ENCODE measurements at regions not wholly inside any gene's neighbourhood (a gene's known extent, or its start where the extent isn't known, plus 50 kb on each side); places are given as distances from the start of the nearest gene placed in this dataset.

DNA sequence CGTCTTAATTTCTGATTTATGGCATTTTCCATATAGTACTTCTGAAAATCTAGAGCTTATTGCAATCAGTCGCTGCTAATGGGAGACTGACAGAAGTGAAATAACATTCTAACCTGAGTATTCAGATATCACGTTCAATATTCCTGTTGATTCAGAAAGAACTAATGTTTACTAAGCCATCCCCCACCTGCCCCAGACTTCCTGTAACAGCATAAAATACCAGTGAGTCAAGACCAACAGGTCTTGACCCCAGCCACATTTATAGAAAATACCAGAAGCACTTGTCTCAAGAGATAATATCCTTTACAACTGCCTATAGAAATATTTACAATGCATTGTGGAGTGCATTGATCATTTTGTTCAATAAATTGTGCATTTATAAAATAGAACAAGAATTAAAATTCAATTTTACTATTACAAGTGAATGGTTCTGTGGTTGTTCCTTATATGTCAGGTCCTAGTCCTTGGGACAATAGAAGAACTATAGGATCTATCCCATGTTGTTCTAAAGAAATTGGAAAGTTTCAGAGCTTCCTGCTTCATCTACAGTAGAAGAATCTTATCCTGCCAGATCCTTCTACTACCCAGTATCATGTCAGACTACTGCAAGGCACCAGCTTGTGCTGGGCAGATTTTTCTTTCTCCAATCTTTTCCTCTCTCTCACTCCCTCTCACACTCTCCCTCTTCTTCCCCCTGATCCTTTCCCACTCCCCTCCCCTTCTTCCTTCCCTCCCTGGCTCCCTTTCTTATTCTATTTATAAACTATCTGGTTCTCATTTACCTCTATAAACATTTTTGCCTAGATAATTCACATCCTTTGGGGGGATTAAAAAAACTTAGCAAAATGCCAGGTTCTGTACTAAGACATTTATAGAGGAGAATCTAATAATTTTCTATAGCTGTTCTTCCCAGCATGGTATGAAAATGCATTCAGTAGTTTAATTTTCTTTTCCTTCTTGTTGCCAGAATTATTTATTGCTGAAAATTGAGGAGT, 629.9 kb downstream of the DIAPH3 start (continued):
- TF ChIP-seq, protein P1, sequence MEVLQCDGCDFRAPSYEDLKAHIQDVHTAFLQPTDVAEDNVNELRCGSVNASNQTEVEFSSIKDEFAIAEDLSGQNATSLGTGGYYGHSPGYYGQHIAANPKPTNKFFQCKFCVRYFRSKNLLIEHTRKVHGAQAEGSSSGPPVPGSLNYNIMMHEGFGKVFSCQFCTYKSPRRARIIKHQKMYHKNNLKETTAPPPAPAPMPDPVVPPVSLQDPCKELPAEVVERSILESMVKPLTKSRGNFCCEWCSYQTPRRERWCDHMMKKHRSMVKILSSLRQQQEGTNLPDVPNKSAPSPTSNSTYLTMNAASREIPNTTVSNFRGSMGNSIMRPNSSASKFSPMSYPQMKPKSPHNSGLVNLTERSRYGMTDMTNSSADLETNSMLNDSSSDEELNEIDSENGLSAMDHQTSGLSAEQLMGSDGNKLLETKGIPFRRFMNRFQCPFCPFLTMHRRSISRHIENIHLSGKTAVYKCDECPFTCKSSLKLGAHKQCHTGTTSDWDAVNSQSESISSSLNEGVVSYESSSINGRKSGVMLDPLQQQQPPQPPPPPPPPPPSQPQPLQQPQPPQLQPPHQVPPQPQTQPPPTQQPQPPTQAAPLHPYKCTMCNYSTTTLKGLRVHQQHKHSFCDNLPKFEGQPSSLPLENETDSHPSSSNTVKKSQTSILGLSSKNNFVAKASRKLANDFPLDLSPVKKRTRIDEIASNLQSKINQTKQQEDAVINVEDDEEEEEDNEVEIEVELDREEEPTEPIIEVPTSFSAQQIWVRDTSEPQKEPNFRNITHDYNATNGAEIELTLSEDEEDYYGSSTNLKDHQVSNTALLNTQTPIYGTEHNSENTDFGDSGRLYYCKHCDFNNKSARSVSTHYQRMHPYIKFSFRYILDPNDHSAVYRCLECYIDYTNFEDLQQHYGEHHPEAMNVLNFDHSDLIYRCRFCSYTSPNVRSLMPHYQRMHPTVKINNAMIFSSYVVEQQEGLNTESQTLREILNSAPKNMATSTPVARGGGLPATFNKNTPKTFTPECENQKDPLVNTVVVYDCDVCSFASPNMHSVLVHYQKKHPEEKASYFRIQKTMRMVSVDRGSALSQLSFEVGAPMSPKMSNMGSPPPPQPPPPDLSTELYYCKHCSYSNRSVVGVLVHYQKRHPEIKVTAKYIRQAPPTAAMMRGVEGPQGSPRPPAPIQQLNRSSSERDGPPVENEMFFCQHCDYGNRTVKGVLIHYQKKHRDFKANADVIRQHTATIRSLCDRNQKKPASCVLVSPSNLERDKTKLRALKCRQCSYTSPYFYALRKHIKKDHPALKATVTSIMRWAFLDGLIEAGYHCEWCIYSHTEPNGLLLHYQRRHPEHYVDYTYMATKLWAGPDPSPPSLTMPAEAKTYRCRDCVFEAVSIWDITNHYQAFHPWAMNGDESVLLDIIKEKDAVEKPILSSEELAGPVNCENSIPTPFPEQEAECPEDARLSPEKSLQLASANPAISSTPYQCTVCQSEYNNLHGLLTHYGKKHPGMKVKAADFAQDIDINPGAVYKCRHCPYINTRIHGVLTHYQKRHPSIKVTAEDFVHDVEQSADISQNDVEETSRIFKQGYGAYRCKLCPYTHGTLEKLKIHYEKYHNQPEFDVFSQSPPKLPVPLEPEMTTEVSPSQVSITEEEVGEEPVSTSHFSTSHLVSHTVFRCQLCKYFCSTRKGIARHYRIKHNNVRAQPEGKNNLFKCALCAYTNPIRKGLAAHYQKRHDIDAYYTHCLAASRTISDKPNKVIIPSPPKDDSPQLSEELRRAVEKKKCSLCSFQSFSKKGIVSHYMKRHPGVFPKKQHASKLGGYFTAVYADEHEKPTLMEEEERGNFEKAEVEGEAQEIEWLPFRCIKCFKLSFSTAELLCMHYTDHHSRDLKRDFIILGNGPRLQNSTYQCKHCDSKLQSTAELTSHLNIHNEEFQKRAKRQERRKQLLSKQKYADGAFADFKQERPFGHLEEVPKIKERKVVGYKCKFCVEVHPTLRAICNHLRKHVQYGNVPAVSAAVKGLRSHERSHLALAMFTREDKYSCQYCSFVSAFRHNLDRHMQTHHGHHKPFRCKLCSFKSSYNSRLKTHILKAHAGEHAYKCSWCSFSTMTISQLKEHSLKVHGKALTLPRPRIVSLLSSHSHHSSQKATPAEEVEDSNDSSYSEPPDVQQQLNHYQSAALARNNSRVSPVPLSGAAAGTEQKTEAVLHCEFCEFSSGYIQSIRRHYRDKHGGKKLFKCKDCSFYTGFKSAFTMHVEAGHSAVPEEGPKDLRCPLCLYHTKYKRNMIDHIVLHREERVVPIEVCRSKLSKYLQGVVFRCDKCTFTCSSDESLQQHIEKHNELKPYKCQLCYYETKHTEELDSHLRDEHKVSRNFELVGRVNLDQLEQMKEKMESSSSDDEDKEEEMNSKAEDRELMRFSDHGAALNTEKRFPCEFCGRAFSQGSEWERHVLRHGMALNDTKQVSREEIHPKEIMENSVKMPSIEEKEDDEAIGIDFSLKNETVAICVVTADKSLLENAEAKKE (CRISPR knock-in tag; IDR thresholded peaks at IDR 0.05) = no peak
- no peak for TF ChIP-seq CREB1 (CRISPR knock-in tag; IDR thresholded peaks at IDR 0.05; ENCODE audit: low read depth)
- TF ChIP-seq, protein P2, sequence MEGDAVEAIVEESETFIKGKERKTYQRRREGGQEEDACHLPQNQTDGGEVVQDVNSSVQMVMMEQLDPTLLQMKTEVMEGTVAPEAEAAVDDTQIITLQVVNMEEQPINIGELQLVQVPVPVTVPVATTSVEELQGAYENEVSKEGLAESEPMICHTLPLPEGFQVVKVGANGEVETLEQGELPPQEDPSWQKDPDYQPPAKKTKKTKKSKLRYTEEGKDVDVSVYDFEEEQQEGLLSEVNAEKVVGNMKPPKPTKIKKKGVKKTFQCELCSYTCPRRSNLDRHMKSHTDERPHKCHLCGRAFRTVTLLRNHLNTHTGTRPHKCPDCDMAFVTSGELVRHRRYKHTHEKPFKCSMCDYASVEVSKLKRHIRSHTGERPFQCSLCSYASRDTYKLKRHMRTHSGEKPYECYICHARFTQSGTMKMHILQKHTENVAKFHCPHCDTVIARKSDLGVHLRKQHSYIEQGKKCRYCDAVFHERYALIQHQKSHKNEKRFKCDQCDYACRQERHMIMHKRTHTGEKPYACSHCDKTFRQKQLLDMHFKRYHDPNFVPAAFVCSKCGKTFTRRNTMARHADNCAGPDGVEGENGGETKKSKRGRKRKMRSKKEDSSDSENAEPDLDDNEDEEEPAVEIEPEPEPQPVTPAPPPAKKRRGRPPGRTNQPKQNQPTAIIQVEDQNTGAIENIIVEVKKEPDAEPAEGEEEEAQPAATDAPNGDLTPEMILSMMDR (conservative IDR thresholded peaks at IDR 0.05; ENCODE audit: low read depth in 2 of 2) = no peak
- TF ChIP-seq, protein P3, sequence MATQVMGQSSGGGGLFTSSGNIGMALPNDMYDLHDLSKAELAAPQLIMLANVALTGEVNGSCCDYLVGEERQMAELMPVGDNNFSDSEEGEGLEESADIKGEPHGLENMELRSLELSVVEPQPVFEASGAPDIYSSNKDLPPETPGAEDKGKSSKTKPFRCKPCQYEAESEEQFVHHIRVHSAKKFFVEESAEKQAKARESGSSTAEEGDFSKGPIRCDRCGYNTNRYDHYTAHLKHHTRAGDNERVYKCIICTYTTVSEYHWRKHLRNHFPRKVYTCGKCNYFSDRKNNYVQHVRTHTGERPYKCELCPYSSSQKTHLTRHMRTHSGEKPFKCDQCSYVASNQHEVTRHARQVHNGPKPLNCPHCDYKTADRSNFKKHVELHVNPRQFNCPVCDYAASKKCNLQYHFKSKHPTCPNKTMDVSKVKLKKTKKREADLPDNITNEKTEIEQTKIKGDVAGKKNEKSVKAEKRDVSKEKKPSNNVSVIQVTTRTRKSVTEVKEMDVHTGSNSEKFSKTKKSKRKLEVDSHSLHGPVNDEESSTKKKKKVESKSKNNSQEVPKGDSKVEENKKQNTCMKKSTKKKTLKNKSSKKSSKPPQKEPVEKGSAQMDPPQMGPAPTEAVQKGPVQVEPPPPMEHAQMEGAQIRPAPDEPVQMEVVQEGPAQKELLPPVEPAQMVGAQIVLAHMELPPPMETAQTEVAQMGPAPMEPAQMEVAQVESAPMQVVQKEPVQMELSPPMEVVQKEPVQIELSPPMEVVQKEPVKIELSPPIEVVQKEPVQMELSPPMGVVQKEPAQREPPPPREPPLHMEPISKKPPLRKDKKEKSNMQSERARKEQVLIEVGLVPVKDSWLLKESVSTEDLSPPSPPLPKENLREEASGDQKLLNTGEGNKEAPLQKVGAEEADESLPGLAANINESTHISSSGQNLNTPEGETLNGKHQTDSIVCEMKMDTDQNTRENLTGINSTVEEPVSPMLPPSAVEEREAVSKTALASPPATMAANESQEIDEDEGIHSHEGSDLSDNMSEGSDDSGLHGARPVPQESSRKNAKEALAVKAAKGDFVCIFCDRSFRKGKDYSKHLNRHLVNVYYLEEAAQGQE (IDR thresholded peaks at IDR 0.05; ENCODE audit: unreplicated experiment) = no peak
- no peak for TF ChIP-seq EZH2phosphoT487 (IDR thresholded peaks at IDR 0.05; ENCODE audit: unreplicated experiment)

All from GM23338 (cell line).